Hematopoietic multipotent progenitor cell (in vitro differentiated cells): ENCODE measurements at regions not wholly inside any gene's neighbourhood (a gene's known extent, or its start where the extent isn't known, plus 50 kb on each side); places are given as distances from the start of the nearest gene placed in this dataset.
"Not testable (repeated sequence)": the region's sequence is repeated elsewhere in the genome, so short reads cannot be mapped to it uniquely, and the experiment has no call there.

Experiments
- DNase-seq, 3 donors: peaks; one replicate each; pipeline ENCODE4 v3.0.0-alpha.2; 2011 to 2015; ENCODE audit warnings: low read depth in 2 of 3, low spot score in 2 of 3

- no peak for DNase-seq
Observed at GRCh38 chr4:43586813-43587212, 694.3 kb downstream of the GRXCR1 start.

DNA sequence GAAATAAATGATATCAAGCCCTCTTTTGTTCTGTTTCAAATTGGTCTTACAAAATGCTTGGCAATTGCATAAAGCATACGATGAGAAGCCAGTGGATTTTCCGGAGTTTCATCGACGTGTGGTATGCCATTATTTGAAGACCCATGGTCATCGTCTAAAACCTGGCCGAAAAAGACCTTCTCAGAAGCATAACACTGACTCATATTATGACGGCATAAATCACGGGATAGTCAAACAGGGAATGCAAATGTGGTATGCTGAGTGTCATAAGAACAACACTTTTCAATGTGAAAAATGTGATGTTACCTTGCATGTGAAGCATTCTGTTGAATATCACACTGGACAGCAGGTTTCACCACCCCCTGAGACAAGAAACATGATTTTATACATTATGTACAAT lies 695.2 kb downstream of the GRXCR1 start:
- DNase-seq: no peak

GRCh38 chr4:43607400-43607799 lies 714.9 kb downstream of the GRXCR1 start:
- no peak for DNase-seq

GRCh38 chr4:43607827-43608461 lies 715.4 kb downstream of the GRXCR1 start:
- no peak for DNase-seq

DNA sequence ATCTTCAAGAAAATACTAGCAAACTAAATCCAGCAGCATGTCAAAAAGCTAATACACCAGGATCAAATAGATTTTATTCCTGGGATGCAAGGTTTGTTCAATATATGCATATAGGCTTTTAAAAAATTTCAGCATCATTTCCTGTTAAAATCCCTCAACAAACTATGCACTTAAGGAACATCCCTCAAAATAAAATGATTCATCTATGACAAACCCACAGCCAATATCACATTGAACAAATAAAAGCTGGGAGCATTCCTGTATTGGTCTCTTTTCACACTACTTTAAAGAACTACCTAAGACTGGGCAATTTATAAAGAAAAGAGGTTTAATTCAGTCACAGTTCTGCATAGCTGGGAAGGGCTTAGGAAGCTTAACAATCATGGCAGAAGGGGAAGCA lies 726.7 kb downstream of the GRXCR1 start:
- no peak for DNase-seq

DNA sequence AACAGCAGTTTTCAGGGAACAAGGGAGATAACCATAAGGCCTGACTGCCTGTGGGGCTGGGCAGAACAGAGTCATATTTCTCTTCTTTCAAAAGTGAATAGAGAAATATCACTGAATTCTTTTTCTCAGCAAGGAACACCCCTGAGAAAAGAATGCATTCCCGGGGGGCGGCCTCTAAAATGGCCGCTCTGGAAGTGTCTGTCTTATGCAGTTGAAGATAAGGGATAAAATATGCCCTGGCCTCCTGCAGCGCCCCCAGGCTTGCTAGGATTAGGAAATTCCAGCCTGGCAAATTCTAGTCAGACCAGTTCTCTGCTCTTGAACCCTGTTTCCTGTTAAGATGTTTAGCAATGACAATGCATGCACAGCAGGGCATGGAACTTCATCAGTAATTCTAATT lies 745.4 kb downstream of the GRXCR1 start:
- not testable (repeated sequence) for DNase-seq

GRCh38 chr4:43651991-43652390 lies 759.5 kb downstream of the GRXCR1 start:
- DNase-seq: no peak

DNA sequence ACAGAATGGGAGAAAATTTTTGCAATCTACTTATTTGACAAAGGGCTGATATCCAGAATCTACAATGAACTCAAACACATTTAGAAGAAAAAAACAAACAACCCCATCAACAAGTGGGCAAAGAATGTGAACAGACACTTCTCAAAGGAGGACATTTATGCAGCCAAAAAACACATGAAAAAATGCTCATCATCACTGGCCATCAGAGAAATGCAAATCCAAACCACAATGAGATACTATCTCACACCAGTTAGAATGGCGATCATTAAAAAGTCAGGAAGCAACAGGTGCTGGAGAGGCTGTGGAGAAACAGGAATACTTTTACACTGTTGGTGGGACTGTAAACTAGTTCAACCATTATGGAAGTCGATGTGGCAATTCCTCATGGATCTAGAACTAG lies 767.0 kb downstream of the GRXCR1 start:
- DNase-seq: not testable (repeated sequence)

- DNase-seq: not testable (repeated sequence)
Observed at GRCh38 chr4:43672265-43672885, 776.2 kb downstream of the KCTD8 start.

DNA sequence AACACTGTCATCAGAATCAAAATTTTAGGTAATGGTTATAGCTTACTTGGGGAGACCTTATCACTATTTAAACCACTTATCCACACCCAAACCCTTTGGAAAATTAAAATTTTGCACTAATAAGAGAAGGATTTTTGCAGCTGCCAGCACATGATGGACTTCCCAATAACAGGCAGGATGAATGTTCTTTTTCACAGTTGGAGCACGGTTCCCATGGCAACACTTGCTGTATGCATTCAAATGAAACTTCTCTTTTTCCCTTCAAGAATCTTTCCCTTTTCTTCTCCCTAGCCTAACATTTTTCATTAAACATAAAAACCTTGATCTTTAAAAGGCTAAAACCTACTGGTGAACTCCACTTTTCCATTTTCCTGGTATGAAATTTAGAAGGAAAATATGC lies 768.2 kb downstream of the KCTD8 start:
- no peak for DNase-seq

DNA sequence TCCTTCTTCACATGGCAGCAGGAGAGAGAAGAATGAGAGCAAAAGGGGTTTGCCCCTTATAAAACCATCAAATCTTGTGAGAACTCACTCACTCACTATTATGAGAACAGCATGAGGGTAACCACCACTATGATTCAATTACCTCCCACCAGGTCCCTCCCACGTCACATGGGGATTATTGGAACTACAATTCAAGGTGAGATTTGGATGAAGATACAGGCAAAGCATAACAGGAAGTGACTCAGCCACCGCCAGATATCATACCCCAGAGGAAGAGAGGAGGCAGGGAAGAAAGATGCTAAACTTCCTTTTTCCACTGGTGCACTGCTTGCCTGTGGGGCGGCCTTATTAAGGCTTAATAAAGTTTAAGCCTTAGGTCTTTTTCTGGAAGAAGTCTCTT lies 766.1 kb downstream of the KCTD8 start:
- no peak for DNase-seq

DNA sequence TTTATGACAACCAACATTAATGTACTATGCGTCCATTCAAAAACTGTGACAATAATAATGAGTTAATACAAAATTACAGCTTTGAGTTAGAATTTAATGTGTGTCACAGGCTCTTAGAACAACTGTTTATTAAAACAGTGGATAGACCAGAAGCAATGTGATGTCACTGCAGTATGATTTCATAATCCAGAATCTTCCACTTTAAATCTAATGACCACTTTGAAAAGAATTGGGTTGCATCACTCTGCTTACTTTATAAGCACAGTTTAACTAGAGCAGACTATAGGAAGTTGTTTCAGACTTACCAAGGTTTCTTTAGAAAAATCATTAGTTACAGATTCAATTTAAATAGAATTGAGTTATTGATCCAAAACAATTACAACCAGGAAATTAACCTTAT lies 758.5 kb downstream of the KCTD8 start:
- no peak for DNase-seq

GRCh38 chr4:43693876-43694275 lies 754.7 kb downstream of the KCTD8 start:
- DNase-seq: no peak

DNA sequence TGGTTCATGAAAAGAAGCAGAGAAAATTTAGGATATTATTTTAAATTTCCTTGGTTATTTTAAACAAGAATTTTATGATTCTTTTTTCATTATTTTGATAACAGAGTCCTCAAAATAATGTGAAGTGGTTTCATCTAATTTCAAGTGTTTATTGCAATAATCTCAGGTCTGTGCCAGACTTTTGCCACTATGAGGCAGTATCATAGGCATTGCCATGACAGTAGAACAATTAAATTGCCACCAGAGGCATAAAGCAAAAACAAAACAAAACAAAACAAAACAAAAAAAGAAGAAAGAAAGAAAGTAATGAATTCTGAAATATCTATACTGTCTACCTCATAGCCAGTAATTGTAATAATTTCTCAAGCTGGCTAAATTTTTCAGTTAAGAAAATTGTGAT lies 739.2 kb downstream of the KCTD8 start:
- no peak for DNase-seq

DNA sequence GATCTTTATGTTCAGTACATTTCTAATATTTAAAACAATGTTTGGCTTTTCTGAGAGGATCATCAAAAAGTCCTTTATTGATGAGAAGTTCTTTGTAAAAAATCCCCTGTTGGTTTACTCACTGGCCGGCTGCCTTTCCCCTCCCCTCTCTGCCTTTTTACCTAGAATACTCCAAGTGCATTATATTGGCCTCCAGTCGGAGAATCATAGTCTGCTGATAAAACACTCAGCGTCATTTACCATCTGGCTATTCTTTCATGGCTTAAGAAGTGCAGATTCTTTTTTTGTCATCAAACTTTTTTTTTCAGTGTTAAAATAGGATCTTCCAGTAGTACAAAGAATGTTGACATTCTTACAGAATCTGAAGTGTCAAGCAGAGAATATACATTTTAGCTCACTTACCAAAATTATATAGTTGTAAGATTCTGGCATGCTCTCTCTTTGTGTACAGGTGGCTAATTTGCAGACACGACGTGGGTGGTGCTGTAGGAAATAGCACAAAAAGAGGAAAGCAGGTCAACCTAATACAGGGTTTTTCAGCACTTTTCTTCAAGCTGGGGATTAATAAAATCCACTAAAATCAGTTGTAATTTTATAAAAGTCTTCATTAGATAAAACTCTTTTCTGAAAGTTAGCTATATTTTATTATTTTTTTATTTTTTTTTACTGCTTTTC lies 731.8 kb downstream of the KCTD8 start:
- no peak for DNase-seq

- no peak for DNase-seq
Observed at GRCh38 chr4:43718369-43718768, 730.2 kb downstream of the KCTD8 start.

- DNase-seq: no peak
Observed at GRCh38 chr4:43732829-43733426, 715.7 kb downstream of the KCTD8 start.

- no peak for DNase-seq
Observed at GRCh38 chr4:43742083-43742482, 706.5 kb downstream of the KCTD8 start.

GRCh38 chr4:43754566-43754965 lies 694.0 kb downstream of the KCTD8 start:
- DNase-seq: no peak

GRCh38 chr4:43757147-43757546 lies 691.5 kb downstream of the KCTD8 start:
- DNase-seq: no peak

GRCh38 chr4:43758836-43759235 lies 689.8 kb downstream of the KCTD8 start:
- DNase-seq: no peak
